NCI-H1694 treated with DMSO at 0.1 percent for 48 hours (cell line): ENCODE measurements at regions not wholly inside any gene's neighbourhood (a gene's known extent, or its start where the extent isn't known, plus 50 kb on each side); places are given as distances from the start of the nearest gene placed in this dataset.
"Not testable (repeated sequence)": the region's sequence is repeated elsewhere in the genome, so short reads cannot be mapped to it uniquely, and the experiment has no call there.

ENCODE experiments used
- DNase-seq: peaks from one replicate; lab custom pipeline; 2025; lab: John Stamatoyannopoulos, UW

- DNase-seq, result no peak
Measured at GRCh38 chr10:33506838-33507661, 172.6 kb upstream of the NRP1 start.

GRCh38 chr10:33506391-33506790, 171.9 kb upstream of the NRP1 start:
- DNase-seq, result no peak

GRCh38 chr10:33501161-33501560, 166.7 kb upstream of the NRP1 start:
- no peak for DNase-seq

- DNase-seq, result no peak
Measured at GRCh38 chr10:33498391-33498891, 164.0 kb upstream of the NRP1 start.

- DNase-seq, result no peak
Measured at GRCh38 chr10:33497338-33497737, 162.9 kb upstream of the NRP1 start.

GRCh38 chr10:33496096-33496495, 161.6 kb upstream of the NRP1 start:
- no peak for DNase-seq

- no peak for DNase-seq
Measured at GRCh38 chr10:33494694-33495265, 160.3 kb upstream of the NRP1 start.

GRCh38 chr10:33493978-33494377, 159.5 kb upstream of the NRP1 start:
- no peak for DNase-seq

GRCh38 chr10:33493497-33493896, 159.0 kb upstream of the NRP1 start:
- DNase-seq, result no peak

- no peak for DNase-seq
Measured at GRCh38 chr10:33492701-33493345, 158.4 kb upstream of the NRP1 start.

GRCh38 chr10:33489501-33490176, 155.2 kb upstream of the NRP1 start:
- DNase-seq, result no peak

GRCh38 chr10:33487014-33487776, 152.7 kb upstream of the NRP1 start:
- DNase-seq, result no peak

- DNase-seq, result no peak
Measured at GRCh38 chr10:33485276-33485675, 150.8 kb upstream of the NRP1 start.

- DNase-seq, result no peak
Measured at GRCh38 chr10:33484787-33485186, 150.3 kb upstream of the NRP1 start.

- DNase-seq, result peak; percentile 36
Measured at GRCh38 chr10:33483816-33484190, 149.3 kb upstream of the NRP1 start.

GRCh38 chr10:33483124-33483815, 148.8 kb upstream of the NRP1 start:
- no peak for DNase-seq

GRCh38 chr10:33482486-33482885, 148.0 kb upstream of the NRP1 start:
- no peak for DNase-seq

GRCh38 chr10:33481184-33481583, 146.7 kb upstream of the NRP1 start:
- DNase-seq, result no peak

GRCh38 chr10:33480417-33480816, 145.9 kb upstream of the NRP1 start:
- not testable (repeated sequence) for DNase-seq

GRCh38 chr10:33478675-33479125, 144.2 kb upstream of the NRP1 start:
- no peak for DNase-seq

- DNase-seq, result no peak
Measured at GRCh38 chr10:33478089-33478674, 143.7 kb upstream of the NRP1 start.
